K562 (cell line): ENCODE measurements at regions not wholly inside any gene's neighbourhood (a gene's known extent, or its start where the extent isn't known, plus 50 kb on each side); places are given as distances from the start of the nearest gene placed in this dataset.

Experiments
- ATAC-seq: fragments of 200-7000 bp; cut with Tn5 transposase; 3 replicates; pipeline ENCODE4 v1.9.1; 2020; ENCODE audit warnings: moderate library complexity
- BruUV-seq: library from RNA; stranded (reverse); fragments of 400-500 nt; replicated peaks from 2 replicates; lab custom pipeline; 2021; lab: Mats Ljungman, UMichigan
- CTCF ChIA-PET: fragments of 300-600 bp; formaldehyde crosslinking; extraction: SDS; loops from one replicate; lab custom pipeline; 2021; ENCODE audit warnings: low intra/inter-chr PET ratio; lab: Yijun Ruan, JAX
- POLR2A ChIA-PET: fragments of 300-600, 350-650 bp; sonication (Branson Sonifier 250); formaldehyde crosslinking; extraction: SDS; loops from one replicate; lab custom pipeline; 2021; ENCODE audit warnings: antibody characterized with exemption, inconsistent platforms; lab: Yijun Ruan, JAX
- DNase-seq, 4 experiments: peaks; one replicate each; pipeline versions ENCODE4 v3.0.0 to v3.0.0-alpha.2; 2011 to 2018; ENCODE audit warnings: low spot score in 3 of 4, mixed read lengths in 3 of 4; ENCODE audit errors: extremely low read depth in 1 of 4
- FAIRE-seq: peaks from 2 replicates; lab custom pipeline; 2011; peaks lifted over from hg19 to GRCh38; lab: Jason Lieb, UNC
- H2AFZ ChIP-seq: 2 replicates; pipeline ENCODE4 v1.6.0; 2011; ENCODE audit warnings: low read depth, low read length, control low read depth, inconsistent platforms
- H3K27ac ChIP-seq: fragments of 200-600 bp; 3 replicates; pipeline ENCODE4 v1.8.0; 2011; ENCODE audit warnings: low read depth, mild to moderate bottlenecking, control low read depth, inconsistent platforms, low read length, moderate library complexity, mixed read lengths; ENCODE audit errors: extremely low read depth
- H3K27me3 ChIP-seq, 2 experiments: fragments of 300-600 bp in 1 of 2; 2 replicates in 1 of 2; 3 replicates in 1 of 2; pipeline versions ENCODE4 v1.6.0 to v1.8.0; 2011; ENCODE audit warnings: inconsistent platforms in 2 of 2, low read length in 2 of 2, mild to moderate bottlenecking in 1 of 2, mixed read lengths in 1 of 2, moderate library complexity in 1 of 2; ENCODE audit not compliant: control insufficient read depth in 2 of 2, insufficient read depth in 2 of 2
- H3K36me3 ChIP-seq: fragments of 300-600 bp; 3 replicates; pipeline ENCODE4 v1.8.0; 2011; ENCODE audit warnings: mild to moderate bottlenecking, low read length, inconsistent platforms; ENCODE audit not compliant: control insufficient read depth, insufficient read depth
- H3K4me1 ChIP-seq, 2 experiments: fragments of 200-600 bp in 1 of 2; replicated peaks in 1 of 2; 2 replicates in 1 of 2; 3 replicates in 1 of 2; pipeline versions ENCODE4 v1.5.1 to v1.8.0; 2011; ENCODE audit warnings: inconsistent platforms in 2 of 2, low read length in 2 of 2, mild to moderate bottlenecking in 1 of 2, mixed read lengths in 1 of 2, moderate library complexity in 1 of 2; ENCODE audit not compliant: control insufficient read depth in 2 of 2, insufficient read depth in 2 of 2
- H3K4me2 ChIP-seq: 2 replicates; pipeline ENCODE4 v1.6.1; 2011; ENCODE audit warnings: low read length, control low read depth, inconsistent platforms, mixed read lengths; ENCODE audit not compliant: insufficient read depth
- H3K4me3 ChIP-seq: fragments of 200-600 bp; sonication (generic), shearing (Covaris generic); 2 replicates; pipeline ENCODE4 v1.5.1; 2016; ENCODE audit warnings: control low read depth, inconsistent platforms
- H3K79me2 ChIP-seq: fragments of 200-600 bp; 3 replicates; pipeline ENCODE4 v1.8.0; 2011; ENCODE audit warnings: low read length, inconsistent platforms; ENCODE audit not compliant: control insufficient read depth, insufficient read depth
- H3K9ac ChIP-seq, 2 experiments: 2 replicates each; pipeline versions ENCODE4 v1.6.0 to v1.6.1; 2011; ENCODE audit warnings: low read depth in 2 of 2, low read length in 2 of 2, control low read depth in 1 of 2, inconsistent platforms in 1 of 2, mild to moderate bottlenecking in 1 of 2, mixed read lengths in 1 of 2; ENCODE audit not compliant: insufficient read depth in 1 of 2
- H3K9me1 ChIP-seq: one replicate; pipeline ENCODE4 v1.6.0; 2011; ENCODE audit warnings: inconsistent platforms, mild to moderate bottlenecking, low read length, moderate library complexity; ENCODE audit not compliant: control insufficient read depth, insufficient read depth
- H3K9me3 ChIP-seq: replicated peaks from 2 replicates; pipeline ENCODE4 v1.5.1; 2011; ENCODE audit warnings: low read depth, low read length, inconsistent platforms; ENCODE audit not compliant: control insufficient read depth, insufficient read depth
- H4K20me1 ChIP-seq: replicated peaks from 2 replicates; pipeline ENCODE4 v1.6.1; 2011; ENCODE audit warnings: low read length, inconsistent platforms, mixed read lengths; ENCODE audit not compliant: control insufficient read depth, insufficient read depth
- CAMTA2 ChIP-seq: fragments of 250-450 bp; sonication (Bioruptor Pico); conservative IDR thresholded peaks from 2 replicates; pipeline ENCODE4 v1.5.1; 2022
- HIVEP1 ChIP-seq: fragments of 250-450 bp; sonication (Bioruptor Pico); IDR thresholded peaks from 2 replicates; pipeline ENCODE4 v1.4.0; 2020; ENCODE audit warnings: mild to moderate bottlenecking
- NFIC ChIP-seq: fragments of 450-650 bp; IDR thresholded peaks from 2 replicates; pipeline ENCODE4 v1.6.1; 2017; ENCODE audit warnings: mild to moderate bottlenecking, inconsistent platforms
- OTX1 ChIP-seq: fragments of 450-650 bp; formaldehyde crosslinking; IDR thresholded peaks from 2 replicates; pipeline ENCODE4 v1.4.0; 2022; ENCODE audit warnings: mild to moderate bottlenecking
- ZC3H4 ChIP-seq: sonication (generic); formaldehyde crosslinking; IDR thresholded peaks from 2 replicates; pipeline ENCODE4 v1.9.0; 2021; ENCODE audit warnings: missing genetic modification reagents, borderline replicate concordance
- ZNF274 ChIP-seq: IDR thresholded peaks from 2 replicates; pipeline ENCODE4 v1.6.1; 2011; ENCODE audit warnings: low read depth, mild to moderate bottlenecking, low read length, moderate library complexity, borderline replicate concordance
- ZNF766 ChIP-seq: fragments of 200-800 bp; sonication (Bioruptor generic); conservative IDR thresholded peaks from 2 replicates; pipeline ENCODE4 v1.6.1; 2016; ENCODE audit warnings: missing genetic modification characterization, missing compliant biosample characterization
- WGBS: fragments of 100-300 bp; shearing (Covaris generic); methylation state at CpG from one replicate; pipeline ENCODE4 v1.1.6; 2016; ENCODE audit warnings: low coverage, mixed read lengths; ENCODE audit not compliant: insufficient coverage; ENCODE audit errors: missing lambda C conversion rate; 5-methylcytosine and 5-hydroxymethylcytosine counted together
- in situ Hi-C: fragments of 300-500 bp; cut with MboI; formaldehyde crosslinking; loops from 4 replicates; pipeline ENCODE4 v1.15.0; 2018; ENCODE audit warnings: inconsistent platforms, mixed read lengths
- intact Hi-C: fragments of 100-400 bp; cut with micrococcal nuclease; formaldehyde crosslinking; loops from 2 replicates; pipeline ENCODE4 v1.14.2; 2022
- TF ChIP-seq, protein P1 (sequence below): fragments of 250-450 bp; sonication (Bioruptor Pico); IDR thresholded peaks from 2 replicates; pipeline ENCODE4 v1.5.0; 2021
- TF ChIP-seq, protein P2 (sequence below): fragments of 450-650 bp; formaldehyde crosslinking; IDR thresholded peaks from 2 replicates; pipeline ENCODE4 v1.4.0; 2020; ENCODE audit warnings: mild to moderate bottlenecking, mixed read lengths

DNA sequence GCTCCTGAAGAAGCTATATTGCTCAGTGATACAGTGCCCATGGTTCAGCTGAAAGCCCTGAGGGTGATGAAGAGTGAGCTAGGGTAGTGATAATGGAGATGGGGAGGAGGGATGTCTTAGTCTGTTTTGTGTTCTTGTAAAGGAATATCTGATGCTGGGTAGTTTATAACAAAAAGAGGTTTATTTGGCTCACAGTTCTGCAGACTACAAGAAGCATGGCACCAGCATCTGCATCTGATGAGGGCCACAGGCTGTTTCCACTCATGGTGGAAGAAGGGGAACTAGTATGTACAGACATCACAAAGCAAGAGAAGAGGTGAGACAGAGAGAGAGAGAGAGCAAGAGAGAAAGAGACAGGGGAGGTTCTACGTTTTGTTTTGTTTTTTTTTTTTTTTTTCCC lies 417.3 kb upstream of the TRIB2 start:
- no peaks in the 10 kb centered on the region; the same call in 2 of the 3 replicates for H3K36me3 ChIP-seq
- DNase-seq (no peak), FAIRE-seq (no peak), ATAC-seq (no peak)
- H3K9ac ChIP-seq, result no peak overlapping the region
- intact Hi-C loops (no loop called here), in situ Hi-C loops (no loop called here)
- H3K9me3 ChIP-seq, result no peaks in the 10 kb centered on the region
- H3K27ac ChIP-seq, result no peak overlapping the region
- H3K4me3 ChIP-seq, result no peak overlapping the region
- no peaks in the 10 kb centered on the region for H3K9me1 ChIP-seq
- no peaks in the 10 kb centered on the region for H3K27me3 ChIP-seq
- H3K4me2 ChIP-seq, result no peak overlapping the region
- TF ChIP-seq ZNF274, result no peak
- peak; percentile 97 for TF ChIP-seq ZNF766
- no peak for TF ChIP-seq CAMTA2 (CRISPR knock-in tag)
- no peak for TF ChIP-seq ZC3H4
- POLR2A ChIA-PET, result interaction anchor here (0.9 kb wide), 1 partner anchor 17 kb away, joined by 3 read pairs; no protein-coding TSS in a partner anchor
- WGBS, result no CpG with 5 or more reads among the region's 1 CpG
- CTCF ChIA-PET, result no interaction called here
- no TSS peak for BruUV-seq
- no peak overlapping the region for H2AFZ ChIP-seq
- peaks cover 5 to 16% of the 10 kb centered on the region in 2 experiments; a peak in 4 of 5 replicates for H3K4me1 ChIP-seq
- H3K79me2 ChIP-seq, result peaks cover 13% of the 10 kb centered on the region; the same call in 2 of the 3 replicates
- no peaks in the 10 kb centered on the region for H4K20me1 ChIP-seq

DNA sequence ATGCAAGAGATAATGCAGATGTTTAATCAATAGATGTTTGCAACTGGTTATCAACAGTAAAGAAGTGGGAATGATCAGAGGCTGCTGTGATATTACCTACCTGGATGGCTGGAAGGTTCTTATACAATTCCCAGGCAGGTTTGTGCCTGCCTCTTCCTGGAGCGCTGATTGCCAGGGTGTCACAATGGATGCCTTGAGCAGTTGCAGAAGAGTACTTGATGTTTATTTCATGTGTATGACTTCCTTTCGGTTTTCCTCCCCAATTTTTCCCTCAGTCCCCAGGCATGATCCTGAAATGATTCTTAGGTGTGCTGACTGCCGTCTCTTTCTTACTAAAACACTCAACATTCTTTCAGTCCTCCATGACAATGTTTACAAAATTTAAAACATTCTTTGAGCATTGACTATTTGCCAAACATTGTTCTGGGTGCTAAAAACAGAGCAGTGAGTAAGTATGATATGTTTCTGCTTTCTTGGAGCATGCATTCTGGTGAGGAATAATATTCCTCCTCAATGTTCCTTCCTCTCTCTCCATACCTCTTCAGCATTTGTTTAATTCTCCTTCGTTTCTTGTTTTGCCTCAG lies 416.6 kb upstream of the TRIB2 start:
- WGBS, result 80% methylated on average over 4 of the region's 4 CpGs
- FAIRE-seq (no peak), ATAC-seq (no peak), DNase-seq (no peak)
- in situ Hi-C loops, result no loop called here
- H3K9me1 ChIP-seq, result no peaks in the 10 kb centered on the region
- peaks cover 5 to 14% of the 10 kb centered on the region in 2 experiments; a peak in 4 of 5 replicates for H3K4me1 ChIP-seq
- H3K27me3 ChIP-seq, result no peaks in the 10 kb centered on the region
- no peak overlapping the region for H3K27ac ChIP-seq
- no TSS peak for BruUV-seq
- H3K79me2 ChIP-seq, result peaks cover 9% of the 10 kb centered on the region
- no peak overlapping the region for H3K9ac ChIP-seq
- H3K4me3 ChIP-seq, result no peak overlapping the region
- intact Hi-C loops, result no loop called here
- no peak overlapping the region for H2AFZ ChIP-seq
- ChIA-PET CTCF (no interaction called here), POLR2A (no interaction called here)
- TF ChIP-seq HIVEP1 (CRISPR knock-in tag) (no peak), OTX1 (CRISPR knock-in tag) (no peak), NFIC (no peak)
- TF ChIP-seq, protein P1, sequence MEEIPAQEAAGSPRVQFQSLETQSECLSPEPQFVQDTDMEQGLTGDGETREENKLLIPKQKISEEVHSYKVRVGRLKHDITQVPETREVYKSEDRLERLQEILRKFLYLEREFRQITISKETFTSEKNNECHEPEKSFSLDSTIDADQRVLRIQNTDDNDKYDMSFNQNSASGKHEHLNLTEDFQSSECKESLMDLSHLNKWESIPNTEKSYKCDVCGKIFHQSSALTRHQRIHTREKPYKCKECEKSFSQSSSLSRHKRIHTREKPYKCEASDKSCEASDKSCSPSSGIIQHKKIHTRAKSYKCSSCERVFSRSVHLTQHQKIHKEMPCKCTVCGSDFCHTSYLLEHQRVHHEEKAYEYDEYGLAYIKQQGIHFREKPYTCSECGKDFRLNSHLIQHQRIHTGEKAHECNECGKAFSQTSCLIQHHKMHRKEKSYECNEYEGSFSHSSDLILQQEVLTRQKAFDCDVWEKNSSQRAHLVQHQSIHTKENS, result no peak
- TF ChIP-seq, protein P2, sequence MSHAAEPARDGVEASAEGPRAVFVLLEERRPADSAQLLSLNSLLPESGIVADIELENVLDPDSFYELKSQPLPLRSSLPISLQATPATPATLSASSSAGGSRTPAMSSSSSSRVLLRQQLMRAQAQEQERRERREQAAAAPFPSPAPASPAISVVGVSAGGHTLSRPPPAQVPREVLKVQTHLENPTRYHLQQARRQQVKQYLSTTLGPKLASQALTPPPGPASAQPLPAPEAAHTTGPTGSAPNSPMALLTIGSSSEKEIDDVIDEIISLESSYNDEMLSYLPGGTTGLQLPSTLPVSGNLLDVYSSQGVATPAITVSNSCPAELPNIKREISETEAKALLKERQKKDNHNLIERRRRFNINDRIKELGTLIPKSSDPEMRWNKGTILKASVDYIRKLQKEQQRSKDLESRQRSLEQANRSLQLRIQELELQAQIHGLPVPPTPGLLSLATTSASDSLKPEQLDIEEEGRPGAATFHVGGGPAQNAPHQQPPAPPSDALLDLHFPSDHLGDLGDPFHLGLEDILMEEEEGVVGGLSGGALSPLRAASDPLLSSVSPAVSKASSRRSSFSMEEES (CRISPR knock-in tag), result no peak
- no peak overlapping the region for H3K4me2 ChIP-seq
- no peaks in the 10 kb centered on the region for H4K20me1 ChIP-seq
- H3K9me3 ChIP-seq, result no peaks in the 10 kb centered on the region
- H3K36me3 ChIP-seq, result peaks cover 2% of the 10 kb centered on the region; the same call in 2 of the 3 replicates
